ENCODE measurements at regions not wholly inside any gene's neighbourhood (a gene's known extent, or its start where the extent isn't known, plus 50 kb on each side); places are given as distances from the start of the nearest gene placed in this dataset.

- no peaks in the 10 kb centered on the region for H3K27me3 ChIP-seq (ENCODE audit: insufficient read depth)
- Mint-ChIP-seq H3K4me1 (peaks cover 10% of the 10 kb centered on the region), H3K9me3 (no peaks in the 10 kb centered on the region), H3K27ac (no peak overlapping the region), H3K36me3 (ENCODE audit: low read depth) (peaks cover 3% of the 10 kb centered on the region; the same call in 1 of the 3 replicates), H3K4me3 (no peak overlapping the region), H3K27me3 (ENCODE audit: insufficient read depth, low read depth, poor library complexity) (no peaks in the 10 kb centered on the region)
- no peaks in the 10 kb centered on the region for H4K20me1 ChIP-seq (replicated peaks; ENCODE audit: insufficient read depth)
- ATAC-seq (no peak), DNase-seq (ENCODE audit: low spot score) (no peak)
- H3K27ac ChIP-seq (ENCODE audit: low read depth), result no peak overlapping the region
- no peak overlapping the region for H3K4me3 ChIP-seq
- H3K36me3 ChIP-seq (ENCODE audit: insufficient read depth), result no peaks in the 10 kb centered on the region
- no peak for TF ChIP-seq CREB1 (CRISPR knock-in tag; IDR thresholded peaks at IDR 0.05; ENCODE audit: low read depth)
- TF ChIP-seq ZNF462 (CRISPR knock-in tag; IDR thresholded peaks at IDR 0.05), result no peak
- no peak for TF ChIP-seq STAT1 (IDR thresholded peaks at IDR 0.05; ENCODE audit: unreplicated experiment)
- TF ChIP-seq, protein P1, sequence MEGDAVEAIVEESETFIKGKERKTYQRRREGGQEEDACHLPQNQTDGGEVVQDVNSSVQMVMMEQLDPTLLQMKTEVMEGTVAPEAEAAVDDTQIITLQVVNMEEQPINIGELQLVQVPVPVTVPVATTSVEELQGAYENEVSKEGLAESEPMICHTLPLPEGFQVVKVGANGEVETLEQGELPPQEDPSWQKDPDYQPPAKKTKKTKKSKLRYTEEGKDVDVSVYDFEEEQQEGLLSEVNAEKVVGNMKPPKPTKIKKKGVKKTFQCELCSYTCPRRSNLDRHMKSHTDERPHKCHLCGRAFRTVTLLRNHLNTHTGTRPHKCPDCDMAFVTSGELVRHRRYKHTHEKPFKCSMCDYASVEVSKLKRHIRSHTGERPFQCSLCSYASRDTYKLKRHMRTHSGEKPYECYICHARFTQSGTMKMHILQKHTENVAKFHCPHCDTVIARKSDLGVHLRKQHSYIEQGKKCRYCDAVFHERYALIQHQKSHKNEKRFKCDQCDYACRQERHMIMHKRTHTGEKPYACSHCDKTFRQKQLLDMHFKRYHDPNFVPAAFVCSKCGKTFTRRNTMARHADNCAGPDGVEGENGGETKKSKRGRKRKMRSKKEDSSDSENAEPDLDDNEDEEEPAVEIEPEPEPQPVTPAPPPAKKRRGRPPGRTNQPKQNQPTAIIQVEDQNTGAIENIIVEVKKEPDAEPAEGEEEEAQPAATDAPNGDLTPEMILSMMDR (conservative IDR thresholded peaks at IDR 0.05; ENCODE audit: low read depth in 2 of 2), result no peak
- no peak for TF ChIP-seq JUNB (IDR thresholded peaks at IDR 0.05; ENCODE audit: unreplicated experiment)
- TF ChIP-seq EZH2phosphoT487 (IDR thresholded peaks at IDR 0.05; ENCODE audit: unreplicated experiment), result no peak
- TF ChIP-seq ZNF331 (CRISPR knock-in tag; IDR thresholded peaks at IDR 0.05; ENCODE audit: low read depth), result no peak
- H3K9me2 ChIP-seq (ENCODE audit: insufficient read depth), result no peaks in the 10 kb centered on the region
- no peak overlapping the region for H2AFZ ChIP-seq
- peaks cover 4% of the 10 kb centered on the region; the same call in 1 of the 2 replicates for H3K4me1 ChIP-seq (ENCODE audit: insufficient read depth)
- H3F3A ChIP-seq (replicated peaks; ENCODE audit: low read depth), result no peaks in the 10 kb centered on the region
- no peaks in the 10 kb centered on the region for H3K79me2 ChIP-seq (replicated peaks; ENCODE audit: insufficient read depth)
- no peak overlapping the region for H3K4me2 ChIP-seq
Observed at GRCh38 chr6:115612216-115612615, 448.5 kb downstream of the FRK start.

All from GM23338 (cell line).